GM23338 (cell line): ENCODE measurements at regions not wholly inside any gene's neighbourhood (a gene's known extent, or its start where the extent isn't known, plus 50 kb on each side); places are given as distances from the start of the nearest gene placed in this dataset.

Experiments used
- ATAC-seq: fragments of 200-7000 bp; cut with Tn5 transposase; 3 replicates; pipeline ENCODE4 v1.9.1; 2020
- DNase-seq: peaks from one replicate; pipeline ENCODE4 v3.0.0-alpha.2; 2015; ENCODE audit warnings: low spot score
- H2AFZ ChIP-seq: fragments of 200-600 bp; sonication (generic); 2 replicates; pipeline ENCODE4 v1.8.0; 2016; ENCODE audit warnings: antibody characterized with exemption, mild to moderate bottlenecking, moderate library complexity
- H3F3A ChIP-seq: fragments of 200-600 bp; sonication (generic); replicated peaks from 2 replicates; pipeline ENCODE4 v1.8.0; 2017; ENCODE audit warnings: antibody characterized with exemption, mixed run types, low read depth
- H3K27ac ChIP-seq: fragments of 200-600 bp; sonication (generic); 2 replicates; pipeline ENCODE4 v1.6.1; 2016; ENCODE audit warnings: low read depth
- H3K27me3 ChIP-seq: fragments of 200-600 bp; sonication (generic); 2 replicates; pipeline ENCODE4 v1.8.0; 2016; ENCODE audit warnings: mild to moderate bottlenecking, mixed run types, moderate library complexity; ENCODE audit not compliant: insufficient read depth
- H3K36me3 ChIP-seq: fragments of 200-600 bp; sonication (generic); 2 replicates; pipeline ENCODE4 v1.8.0; 2016; ENCODE audit warnings: mild to moderate bottlenecking; ENCODE audit not compliant: insufficient read depth
- H3K4me1 ChIP-seq: fragments of 200-600 bp; sonication (generic); 2 replicates; pipeline ENCODE4 v1.8.0; 2016; ENCODE audit warnings: mild to moderate bottlenecking, moderate library complexity; ENCODE audit not compliant: insufficient read depth
- H3K4me2 ChIP-seq: fragments of 200-600 bp; sonication (generic); 2 replicates; pipeline ENCODE4 v1.7.1; 2017; ENCODE audit warnings: mixed run types
- H3K4me3 ChIP-seq: fragments of 200-600 bp; sonication (generic); 2 replicates; pipeline ENCODE4 v1.6.1; 2016; ENCODE audit warnings: mixed run types
- H3K79me2 ChIP-seq: fragments of 200-600 bp; sonication (generic); replicated peaks from 2 replicates; pipeline ENCODE4 v1.8.0; 2017; ENCODE audit warnings: mild to moderate bottlenecking; ENCODE audit not compliant: insufficient read depth
- H3K9me2 ChIP-seq: fragments of 200-600 bp; sonication (generic); 2 replicates; pipeline ENCODE4 v1.8.0; 2017; ENCODE audit not compliant: insufficient read depth
- H4K20me1 ChIP-seq: fragments of 200-600 bp; sonication (generic); replicated peaks from 2 replicates; pipeline ENCODE4 v1.8.0; 2017; ENCODE audit warnings: mild to moderate bottlenecking; ENCODE audit not compliant: insufficient read depth
- H3K27ac Mint-ChIP-seq: 2 replicates; pipeline ENCODE4 v1.8.0; 2020; ENCODE audit warnings: inconsistent platforms, mild to moderate bottlenecking, moderate library complexity, mixed read lengths
- H3K27me3 Mint-ChIP-seq: 3 replicates; pipeline ENCODE4 v1.8.0; 2022; ENCODE audit warnings: low read depth, mild to moderate bottlenecking, moderate library complexity, mixed read lengths, inconsistent platforms; ENCODE audit not compliant: insufficient read depth, poor library complexity
- H3K36me3 Mint-ChIP-seq: 3 replicates; pipeline ENCODE4 v1.8.0; 2021; ENCODE audit warnings: low read depth, mild to moderate bottlenecking, inconsistent platforms, moderate library complexity, mixed read lengths
- H3K4me1 Mint-ChIP-seq: 3 replicates; pipeline ENCODE4 v1.8.0; 2020; ENCODE audit warnings: mild to moderate bottlenecking, inconsistent platforms, mixed read lengths
- H3K4me3 Mint-ChIP-seq: 3 replicates; pipeline ENCODE4 v1.8.0; 2021; ENCODE audit warnings: moderate library complexity, mild to moderate bottlenecking, inconsistent platforms, mixed read lengths
- H3K9me3 Mint-ChIP-seq: 3 replicates; pipeline ENCODE4 v1.8.0; 2020; ENCODE audit warnings: moderate library complexity, mild to moderate bottlenecking, inconsistent platforms, mixed read lengths
- CREB1 ChIP-seq: fragments of 250-450 bp; sonication (Bioruptor Pico); IDR thresholded peaks from 2 replicates; pipeline ENCODE4 v1.5.0; 2020; ENCODE audit warnings: low read depth, mild to moderate bottlenecking, moderate library complexity
- EZH2 ChIP-seq: fragments of 200-600 bp; sonication (generic); IDR thresholded peaks from one replicate; pipeline ENCODE4 v1.8.0; 2017; ENCODE audit warnings: antibody characterized with exemption, mild to moderate bottlenecking, low read depth; ENCODE audit not compliant: unreplicated experiment
- JUNB ChIP-seq: IDR thresholded peaks from one replicate; pipeline ENCODE4 v1.6.1; 2016; ENCODE audit warnings: antibody characterized with exemption; ENCODE audit not compliant: unreplicated experiment
- STAT1 ChIP-seq: IDR thresholded peaks from one replicate; pipeline ENCODE4 v1.6.1; 2016; ENCODE audit warnings: antibody characterized with exemption; ENCODE audit not compliant: unreplicated experiment
- TF ChIP-seq, protein P1 (sequence below): fragments of 250-450 bp; sonication (Bioruptor Pico); IDR thresholded peaks from 2 replicates; pipeline ENCODE4 v1.5.0; 2020; ENCODE audit warnings: mild to moderate bottlenecking, moderate library complexity
- TF ChIP-seq, protein P2 (sequence below), 2 experiments: fragments of 200-600 bp in 1 of 2; sonication (generic) in 1 of 2; conservative IDR thresholded peaks; 2 replicates each; pipeline versions ENCODE4 v1.5.1 to v1.6.1; 2016 to 2017; ENCODE audit warnings: antibody characterized with exemption in 2 of 2, low read depth in 2 of 2, mild to moderate bottlenecking in 2 of 2, moderate library complexity in 1 of 2

DNA sequence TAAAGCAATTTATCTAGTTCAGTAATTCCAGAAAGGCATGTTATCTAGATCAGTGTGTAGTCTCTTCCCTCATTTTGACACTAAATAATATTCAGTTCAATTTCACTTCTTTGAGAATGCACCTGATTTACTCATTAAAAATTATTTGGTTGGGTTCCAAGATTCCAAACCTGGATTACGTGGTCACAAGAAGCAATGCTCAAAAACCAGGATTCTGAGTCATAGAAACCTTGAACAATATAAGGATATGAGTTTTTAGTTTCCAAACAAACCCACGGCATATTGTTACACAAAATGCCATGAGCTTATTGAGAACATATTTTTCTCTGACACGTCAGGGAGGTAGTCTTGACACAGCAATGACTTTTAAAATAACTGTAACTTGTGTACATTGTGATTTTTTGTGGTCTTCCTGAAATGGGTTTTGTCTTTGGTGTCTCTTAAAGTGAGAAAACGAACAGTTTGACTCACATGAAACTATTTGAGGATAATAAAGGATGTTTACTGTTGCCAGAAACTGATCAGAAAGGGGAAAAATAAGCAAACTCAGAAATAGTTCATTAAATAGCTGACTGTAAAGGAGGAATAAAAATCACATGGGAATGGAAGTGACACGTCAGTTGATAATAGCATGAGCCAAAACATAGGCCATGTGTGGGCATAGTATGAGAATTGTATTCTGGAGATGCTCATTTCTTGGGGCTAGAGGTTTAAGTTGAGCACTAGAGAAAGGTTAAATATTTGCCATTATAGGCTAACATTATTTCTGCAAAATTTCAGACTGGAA, 617.7 kb upstream of the CDH2 start:
- no peak overlapping the region for H3K4me3 Mint-ChIP-seq
- Histone ChIP-seq H3K27me3 (no peaks in the 10 kb centered on the region), H3K27ac (no peak overlapping the region), H4K20me1 (no peaks in the 10 kb centered on the region), H3F3A (no peaks in the 10 kb centered on the region), H3K4me2 (no peak overlapping the region), H3K4me3 (no peak overlapping the region), H2AFZ (no peak overlapping the region), H3K36me3 (no peaks in the 10 kb centered on the region), H3K4me1 (no peaks in the 10 kb centered on the region), H3K9me2 (no peaks in the 10 kb centered on the region), H3K79me2 (no peaks in the 10 kb centered on the region)
- TF ChIP-seq EZH2 (no peak), CREB1 (CRISPR knock-in tag) (no peak), STAT1 (no peak), JUNB (no peak)
- TF ChIP-seq, protein P1, sequence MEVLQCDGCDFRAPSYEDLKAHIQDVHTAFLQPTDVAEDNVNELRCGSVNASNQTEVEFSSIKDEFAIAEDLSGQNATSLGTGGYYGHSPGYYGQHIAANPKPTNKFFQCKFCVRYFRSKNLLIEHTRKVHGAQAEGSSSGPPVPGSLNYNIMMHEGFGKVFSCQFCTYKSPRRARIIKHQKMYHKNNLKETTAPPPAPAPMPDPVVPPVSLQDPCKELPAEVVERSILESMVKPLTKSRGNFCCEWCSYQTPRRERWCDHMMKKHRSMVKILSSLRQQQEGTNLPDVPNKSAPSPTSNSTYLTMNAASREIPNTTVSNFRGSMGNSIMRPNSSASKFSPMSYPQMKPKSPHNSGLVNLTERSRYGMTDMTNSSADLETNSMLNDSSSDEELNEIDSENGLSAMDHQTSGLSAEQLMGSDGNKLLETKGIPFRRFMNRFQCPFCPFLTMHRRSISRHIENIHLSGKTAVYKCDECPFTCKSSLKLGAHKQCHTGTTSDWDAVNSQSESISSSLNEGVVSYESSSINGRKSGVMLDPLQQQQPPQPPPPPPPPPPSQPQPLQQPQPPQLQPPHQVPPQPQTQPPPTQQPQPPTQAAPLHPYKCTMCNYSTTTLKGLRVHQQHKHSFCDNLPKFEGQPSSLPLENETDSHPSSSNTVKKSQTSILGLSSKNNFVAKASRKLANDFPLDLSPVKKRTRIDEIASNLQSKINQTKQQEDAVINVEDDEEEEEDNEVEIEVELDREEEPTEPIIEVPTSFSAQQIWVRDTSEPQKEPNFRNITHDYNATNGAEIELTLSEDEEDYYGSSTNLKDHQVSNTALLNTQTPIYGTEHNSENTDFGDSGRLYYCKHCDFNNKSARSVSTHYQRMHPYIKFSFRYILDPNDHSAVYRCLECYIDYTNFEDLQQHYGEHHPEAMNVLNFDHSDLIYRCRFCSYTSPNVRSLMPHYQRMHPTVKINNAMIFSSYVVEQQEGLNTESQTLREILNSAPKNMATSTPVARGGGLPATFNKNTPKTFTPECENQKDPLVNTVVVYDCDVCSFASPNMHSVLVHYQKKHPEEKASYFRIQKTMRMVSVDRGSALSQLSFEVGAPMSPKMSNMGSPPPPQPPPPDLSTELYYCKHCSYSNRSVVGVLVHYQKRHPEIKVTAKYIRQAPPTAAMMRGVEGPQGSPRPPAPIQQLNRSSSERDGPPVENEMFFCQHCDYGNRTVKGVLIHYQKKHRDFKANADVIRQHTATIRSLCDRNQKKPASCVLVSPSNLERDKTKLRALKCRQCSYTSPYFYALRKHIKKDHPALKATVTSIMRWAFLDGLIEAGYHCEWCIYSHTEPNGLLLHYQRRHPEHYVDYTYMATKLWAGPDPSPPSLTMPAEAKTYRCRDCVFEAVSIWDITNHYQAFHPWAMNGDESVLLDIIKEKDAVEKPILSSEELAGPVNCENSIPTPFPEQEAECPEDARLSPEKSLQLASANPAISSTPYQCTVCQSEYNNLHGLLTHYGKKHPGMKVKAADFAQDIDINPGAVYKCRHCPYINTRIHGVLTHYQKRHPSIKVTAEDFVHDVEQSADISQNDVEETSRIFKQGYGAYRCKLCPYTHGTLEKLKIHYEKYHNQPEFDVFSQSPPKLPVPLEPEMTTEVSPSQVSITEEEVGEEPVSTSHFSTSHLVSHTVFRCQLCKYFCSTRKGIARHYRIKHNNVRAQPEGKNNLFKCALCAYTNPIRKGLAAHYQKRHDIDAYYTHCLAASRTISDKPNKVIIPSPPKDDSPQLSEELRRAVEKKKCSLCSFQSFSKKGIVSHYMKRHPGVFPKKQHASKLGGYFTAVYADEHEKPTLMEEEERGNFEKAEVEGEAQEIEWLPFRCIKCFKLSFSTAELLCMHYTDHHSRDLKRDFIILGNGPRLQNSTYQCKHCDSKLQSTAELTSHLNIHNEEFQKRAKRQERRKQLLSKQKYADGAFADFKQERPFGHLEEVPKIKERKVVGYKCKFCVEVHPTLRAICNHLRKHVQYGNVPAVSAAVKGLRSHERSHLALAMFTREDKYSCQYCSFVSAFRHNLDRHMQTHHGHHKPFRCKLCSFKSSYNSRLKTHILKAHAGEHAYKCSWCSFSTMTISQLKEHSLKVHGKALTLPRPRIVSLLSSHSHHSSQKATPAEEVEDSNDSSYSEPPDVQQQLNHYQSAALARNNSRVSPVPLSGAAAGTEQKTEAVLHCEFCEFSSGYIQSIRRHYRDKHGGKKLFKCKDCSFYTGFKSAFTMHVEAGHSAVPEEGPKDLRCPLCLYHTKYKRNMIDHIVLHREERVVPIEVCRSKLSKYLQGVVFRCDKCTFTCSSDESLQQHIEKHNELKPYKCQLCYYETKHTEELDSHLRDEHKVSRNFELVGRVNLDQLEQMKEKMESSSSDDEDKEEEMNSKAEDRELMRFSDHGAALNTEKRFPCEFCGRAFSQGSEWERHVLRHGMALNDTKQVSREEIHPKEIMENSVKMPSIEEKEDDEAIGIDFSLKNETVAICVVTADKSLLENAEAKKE = no peak
- TF ChIP-seq, protein P2, sequence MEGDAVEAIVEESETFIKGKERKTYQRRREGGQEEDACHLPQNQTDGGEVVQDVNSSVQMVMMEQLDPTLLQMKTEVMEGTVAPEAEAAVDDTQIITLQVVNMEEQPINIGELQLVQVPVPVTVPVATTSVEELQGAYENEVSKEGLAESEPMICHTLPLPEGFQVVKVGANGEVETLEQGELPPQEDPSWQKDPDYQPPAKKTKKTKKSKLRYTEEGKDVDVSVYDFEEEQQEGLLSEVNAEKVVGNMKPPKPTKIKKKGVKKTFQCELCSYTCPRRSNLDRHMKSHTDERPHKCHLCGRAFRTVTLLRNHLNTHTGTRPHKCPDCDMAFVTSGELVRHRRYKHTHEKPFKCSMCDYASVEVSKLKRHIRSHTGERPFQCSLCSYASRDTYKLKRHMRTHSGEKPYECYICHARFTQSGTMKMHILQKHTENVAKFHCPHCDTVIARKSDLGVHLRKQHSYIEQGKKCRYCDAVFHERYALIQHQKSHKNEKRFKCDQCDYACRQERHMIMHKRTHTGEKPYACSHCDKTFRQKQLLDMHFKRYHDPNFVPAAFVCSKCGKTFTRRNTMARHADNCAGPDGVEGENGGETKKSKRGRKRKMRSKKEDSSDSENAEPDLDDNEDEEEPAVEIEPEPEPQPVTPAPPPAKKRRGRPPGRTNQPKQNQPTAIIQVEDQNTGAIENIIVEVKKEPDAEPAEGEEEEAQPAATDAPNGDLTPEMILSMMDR (conservative IDR thresholded peaks at IDR 0.05; ENCODE audit: low read depth in 2 of 2) = no peak
- DNase-seq = no peak
- no peaks in the 10 kb centered on the region for H3K9me3 Mint-ChIP-seq
- no peaks in the 10 kb centered on the region for H3K36me3 Mint-ChIP-seq
- H3K27me3 Mint-ChIP-seq = no peaks in the 10 kb centered on the region
- peaks cover 3% of the 10 kb centered on the region; the same call in 2 of the 3 replicates for H3K4me1 Mint-ChIP-seq
- ATAC-seq = no peak
- no peak overlapping the region for H3K27ac Mint-ChIP-seq
